GM12878 (cell line): ENCODE measurements at regions not wholly inside any gene's neighbourhood (a gene's known extent, or its start where the extent isn't known, plus 50 kb on each side); places are given as distances from the start of the nearest gene placed in this dataset.

Experiments used
- ATAC-seq: fragments of 200-7000 bp; cut with Tn5 transposase; 3 replicates; pipeline ENCODE4 v1.9.1; 2020; ENCODE audit warnings: mild to moderate bottlenecking, moderate library complexity
- BruUV-seq: library from RNA; stranded (reverse); fragments of 400-500 nt; replicated peaks from 2 replicates; lab custom pipeline; 2021; lab: Mats Ljungman, UMichigan
- CTCF ChIA-PET: fragments of 300-600 bp; sonication (Branson Sonifier 250); formaldehyde crosslinking; extraction: SDS; loops from one replicate; lab custom pipeline; 2021; ENCODE audit warnings: inconsistent platforms; lab: Yijun Ruan, JAX
- POLR2A ChIA-PET: fragments of 350-600 bp; formaldehyde crosslinking; extraction: SDS; loops from one replicate; lab custom pipeline; 2021; ENCODE audit warnings: inconsistent platforms; lab: Charles Lee
- RAD21 ChIA-PET: fragments of 300-600 bp; sonication (Branson Sonifier 250); formaldehyde crosslinking; loops from one replicate; lab custom pipeline; 2023; ENCODE audit warnings: antibody characterized with exemption; ENCODE audit not compliant: unreplicated experiment; lab: Charles Lee
- SMC1A ChIA-PET: fragments of 300-600 bp; sonication (Branson Sonifier 250); formaldehyde crosslinking; loops from one replicate; lab custom pipeline; 2023; ENCODE audit not compliant: unreplicated experiment, uncharacterized antibody; lab: Charles Lee
- DNase-seq: peaks from one replicate; pipeline ENCODE4 v3.0.0-alpha.2; 2011; ENCODE audit warnings: low read depth, low spot score
- FAIRE-seq: peaks from 3 replicates; lab custom pipeline; 2011; peaks lifted over from hg19 to GRCh38; lab: Jason Lieb, UNC
- H2AFZ ChIP-seq: 2 replicates; pipeline ENCODE4 v1.6.0; 2011; ENCODE audit warnings: low read depth, low read length, control low read depth; ENCODE audit not compliant: control insufficient read depth
- H3K27ac ChIP-seq: 2 replicates; pipeline ENCODE4 v1.5.1; 2011; ENCODE audit warnings: control low read depth; ENCODE audit not compliant: control insufficient read depth, insufficient read depth
- H3K27me3 ChIP-seq, 2 experiments: replicated peaks in 1 of 2; 2 replicates each; pipeline versions ENCODE4 v1.6.0 to v1.6.1; 2011; ENCODE audit warnings: low read length in 1 of 2; ENCODE audit not compliant: control insufficient read depth in 2 of 2, insufficient read depth in 2 of 2
- H3K36me3 ChIP-seq, 2 experiments: 2 replicates each; pipeline ENCODE4 v1.5.1; 2011; ENCODE audit warnings: low read length in 1 of 2; ENCODE audit not compliant: control insufficient read depth in 2 of 2, insufficient read depth in 2 of 2
- H3K4me1 ChIP-seq: 2 replicates; pipeline ENCODE4 v1.6.1; 2011; ENCODE audit warnings: mild to moderate bottlenecking, low read length, moderate library complexity, mixed read lengths; ENCODE audit not compliant: control insufficient read depth, insufficient read depth
- H3K4me2 ChIP-seq: 2 replicates; pipeline ENCODE4 v1.6.0; 2011; ENCODE audit warnings: control low read depth; ENCODE audit not compliant: control insufficient read depth, insufficient read depth
- H3K4me3 ChIP-seq: fragments of 200-600 bp; sonication (generic); 2 replicates; pipeline ENCODE4 v1.5.1; 2016
- H3K79me2 ChIP-seq: 2 replicates; pipeline ENCODE4 v1.6.0; 2011; ENCODE audit warnings: low read length; ENCODE audit not compliant: control insufficient read depth, insufficient read depth
- H3K9ac ChIP-seq: 2 replicates; pipeline ENCODE4 v1.8.0; 2011; ENCODE audit warnings: low read length, control low read depth, mixed read lengths; ENCODE audit not compliant: control insufficient read depth, insufficient read depth
- H3K9me3 ChIP-seq: replicated peaks from 3 replicates; pipeline ENCODE4 v1.5.1; 2011; ENCODE audit warnings: mild to moderate bottlenecking, low read length; ENCODE audit not compliant: control insufficient read depth, insufficient read depth
- H4K20me1 ChIP-seq: 2 replicates; pipeline ENCODE4 v1.6.0; 2011; ENCODE audit not compliant: control insufficient read depth, insufficient read depth
- BMI1 ChIP-seq: fragments of 450-650 bp; IDR thresholded peaks from 2 replicates; pipeline ENCODE4 v1.6.1; 2016; ENCODE audit warnings: mild to moderate bottlenecking, moderate library complexity, borderline replicate concordance
- BRCA1 ChIP-seq: IDR thresholded peaks from 2 replicates; pipeline ENCODE4 v1.6.1; 2011; ENCODE audit warnings: low read depth, low read length, improper control_type of control experiment
- CBX3 ChIP-seq: fragments of 200-600 bp; sonication (generic); IDR thresholded peaks from 2 replicates; pipeline ENCODE4 v1.6.1; 2016; ENCODE audit warnings: low read depth, borderline replicate concordance
- EED ChIP-seq: sonication (generic); IDR thresholded peaks from 2 replicates; pipeline ENCODE4 v1.6.1; 2016; ENCODE audit warnings: antibody characterized with exemption, low read depth
- GATAD2B ChIP-seq: fragments of 450-650 bp; conservative IDR thresholded peaks from 2 replicates; pipeline ENCODE4 v1.6.1; 2017; ENCODE audit warnings: low read depth, mild to moderate bottlenecking, moderate library complexity
- HDAC6 ChIP-seq: fragments of 200-600 bp; sonication (generic); IDR thresholded peaks from one replicate; pipeline ENCODE4 v1.8.0; 2017; ENCODE audit warnings: antibody characterized with exemption; ENCODE audit not compliant: unreplicated experiment
- KLF5 ChIP-seq: fragments of 450-650 bp; IDR thresholded peaks from 2 replicates; pipeline ENCODE4 v1.6.1; 2014; ENCODE audit warnings: mild to moderate bottlenecking; ENCODE audit not compliant: partially characterized antibody
- MTA3 ChIP-seq: IDR thresholded peaks from 2 replicates; pipeline ENCODE4 v1.6.1; 2012; ENCODE audit warnings: low read length, inconsistent platforms, borderline replicate concordance
- NFIC ChIP-seq: IDR thresholded peaks from 2 replicates; pipeline ENCODE4 v1.6.1; 2012; ENCODE audit warnings: low read depth, mild to moderate bottlenecking, inconsistent platforms, low read length, moderate library complexity
- PAX5 ChIP-seq: IDR thresholded peaks from 2 replicates; pipeline ENCODE4 v1.6.1; 2011; ENCODE audit warnings: low read depth, low read length, borderline replicate concordance
- POU2F2 ChIP-seq: IDR thresholded peaks from 3 replicates; pipeline ENCODE4 v1.6.1; 2011; ENCODE audit warnings: low read depth, mild to moderate bottlenecking, low read length, borderline replicate concordance
- RELA ChIP-seq: fragments of 450-650 bp; IDR thresholded peaks from 2 replicates; pipeline ENCODE4 v1.8.0; 2014; ENCODE audit warnings: borderline replicate concordance; ENCODE audit not compliant: partially characterized antibody
- SREBF1 ChIP-seq: IDR thresholded peaks from 2 replicates; pipeline ENCODE4 v1.6.1; 2012; ENCODE audit warnings: mild to moderate bottlenecking, low read length
- ZBED1 ChIP-seq: IDR thresholded peaks from 2 replicates; pipeline ENCODE4 v1.6.1; 2016; ENCODE audit warnings: borderline replicate concordance
- ZNF274 ChIP-seq: IDR thresholded peaks from one replicate; pipeline ENCODE4 v1.8.0; 2011; ENCODE audit not compliant: insufficient read length, insufficient read depth
- ZNF622 ChIP-seq: fragments of 450-650 bp; IDR thresholded peaks from 2 replicates; pipeline ENCODE4 v1.6.1; 2017; ENCODE audit warnings: mild to moderate bottlenecking, inconsistent platforms
- ZSCAN29 ChIP-seq: fragments of 450-650 bp; IDR thresholded peaks from 2 replicates; pipeline ENCODE4 v1.6.1; 2017; ENCODE audit warnings: mild to moderate bottlenecking, moderate library complexity
- WGBS: methylation state at CpG from one replicate; pipeline ENCODE4 v1.1.6; 2016; ENCODE audit warnings: low lambda C conversion rate; ENCODE audit not compliant: insufficient replicate concordance, insufficient coverage; ENCODE audit errors: missing lambda C conversion rate; 5-methylcytosine and 5-hydroxymethylcytosine counted together
- in situ Hi-C: fragments of 300-500 bp; cut with MboI; formaldehyde crosslinking; loops from 9 replicates; pipeline ENCODE4 v1.14.3; 2018; ENCODE audit warnings: mixed read lengths
- intact Hi-C: fragments of 100-400 bp; cut with micrococcal nuclease; formaldehyde crosslinking; loops from one replicate; pipeline ENCODE4 v1.14.2; 2022; ENCODE audit not compliant: unreplicated experiment
- TF ChIP-seq, protein P1 (sequence below): IDR thresholded peaks from 2 replicates; pipeline ENCODE4 v1.6.1; 2012; ENCODE audit warnings: improper control_type of control experiment, low read depth, low read length; ENCODE audit not compliant: insufficient replicate concordance
- TF ChIP-seq, protein P2 (sequence below): IDR thresholded peaks from 2 replicates; pipeline ENCODE4 v1.6.1; 2012; ENCODE audit warnings: low read depth, low read length, improper control_type of control experiment
- TF ChIP-seq, protein P3 (sequence below): IDR thresholded peaks from 2 replicates; pipeline ENCODE4 v1.6.1; 2011; ENCODE audit warnings: low read depth, low read length, improper control_type of control experiment, borderline replicate concordance

DNA sequence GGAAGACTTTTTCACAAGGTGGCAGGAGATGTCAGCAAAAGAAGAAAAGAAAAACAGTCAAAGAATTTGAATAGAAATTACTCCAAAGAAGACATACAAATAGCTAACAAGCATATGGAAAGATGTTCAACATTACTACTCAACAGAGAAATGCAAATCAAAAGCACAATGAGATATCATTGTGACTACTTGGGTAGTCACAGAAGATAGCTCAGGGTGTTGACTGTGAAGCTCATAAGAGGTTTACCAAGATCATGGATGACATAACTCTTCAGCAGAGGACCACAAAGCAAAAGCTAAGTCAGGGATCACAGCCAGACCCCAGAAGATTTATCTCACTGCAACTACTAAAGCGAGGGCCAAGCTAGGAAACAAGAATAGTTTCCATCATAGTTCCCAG is 53.0 kb upstream of the TANK start:
- FAIRE-seq (no peak), ATAC-seq (no peak)
- no peaks in the 10 kb centered on the region for H3K79me2 ChIP-seq
- ChIA-PET RAD21 (interaction anchor here (0.9 to 6.5 kb wide), 9 partner anchors 12 to 118 kb away, joined by 3 to 71 read pairs (median 3); no protein-coding TSS in a partner anchor), SMC1A (interaction anchor here (0.6 to 8.8 kb wide), 14 partner anchors 8 to 130 kb away, joined by 3 to 138 read pairs (median 4); no protein-coding TSS in a partner anchor), CTCF (interaction anchor here (1.1 to 8.4 kb wide), 11 partner anchors 10 to 64 kb away, joined by 3 to 68 read pairs (median 4); no protein-coding TSS in a partner anchor), POLR2A (interaction anchor here (0.7 to 10.2 kb wide), 7 partner anchors 10 to 43 kb away, joined by 3 to 65 read pairs (median 7); no protein-coding TSS in a partner anchor)
- intact Hi-C loops: no loop called here
- H3K9me3 ChIP-seq: no peaks in the 10 kb centered on the region
- no peak overlapping the region for H3K4me2 ChIP-seq
- H3K4me3 ChIP-seq: no peak overlapping the region
- H3K36me3 ChIP-seq: no peaks in the 10 kb centered on the region
- in situ Hi-C loops: no loop called here
- H3K27me3 ChIP-seq: no peaks in the 10 kb centered on the region
- H3K4me1 ChIP-seq: peaks cover 19% of the 10 kb centered on the region
- H3K27ac ChIP-seq: no peak overlapping the region
- no peak overlapping the region for H3K9ac ChIP-seq
- TF ChIP-seq ZSCAN29: no peak
- no peak for TF ChIP-seq SREBF1
- TF ChIP-seq HDAC6: no peak
- no peak for TF ChIP-seq ZBED1
- TF ChIP-seq, protein P1, sequence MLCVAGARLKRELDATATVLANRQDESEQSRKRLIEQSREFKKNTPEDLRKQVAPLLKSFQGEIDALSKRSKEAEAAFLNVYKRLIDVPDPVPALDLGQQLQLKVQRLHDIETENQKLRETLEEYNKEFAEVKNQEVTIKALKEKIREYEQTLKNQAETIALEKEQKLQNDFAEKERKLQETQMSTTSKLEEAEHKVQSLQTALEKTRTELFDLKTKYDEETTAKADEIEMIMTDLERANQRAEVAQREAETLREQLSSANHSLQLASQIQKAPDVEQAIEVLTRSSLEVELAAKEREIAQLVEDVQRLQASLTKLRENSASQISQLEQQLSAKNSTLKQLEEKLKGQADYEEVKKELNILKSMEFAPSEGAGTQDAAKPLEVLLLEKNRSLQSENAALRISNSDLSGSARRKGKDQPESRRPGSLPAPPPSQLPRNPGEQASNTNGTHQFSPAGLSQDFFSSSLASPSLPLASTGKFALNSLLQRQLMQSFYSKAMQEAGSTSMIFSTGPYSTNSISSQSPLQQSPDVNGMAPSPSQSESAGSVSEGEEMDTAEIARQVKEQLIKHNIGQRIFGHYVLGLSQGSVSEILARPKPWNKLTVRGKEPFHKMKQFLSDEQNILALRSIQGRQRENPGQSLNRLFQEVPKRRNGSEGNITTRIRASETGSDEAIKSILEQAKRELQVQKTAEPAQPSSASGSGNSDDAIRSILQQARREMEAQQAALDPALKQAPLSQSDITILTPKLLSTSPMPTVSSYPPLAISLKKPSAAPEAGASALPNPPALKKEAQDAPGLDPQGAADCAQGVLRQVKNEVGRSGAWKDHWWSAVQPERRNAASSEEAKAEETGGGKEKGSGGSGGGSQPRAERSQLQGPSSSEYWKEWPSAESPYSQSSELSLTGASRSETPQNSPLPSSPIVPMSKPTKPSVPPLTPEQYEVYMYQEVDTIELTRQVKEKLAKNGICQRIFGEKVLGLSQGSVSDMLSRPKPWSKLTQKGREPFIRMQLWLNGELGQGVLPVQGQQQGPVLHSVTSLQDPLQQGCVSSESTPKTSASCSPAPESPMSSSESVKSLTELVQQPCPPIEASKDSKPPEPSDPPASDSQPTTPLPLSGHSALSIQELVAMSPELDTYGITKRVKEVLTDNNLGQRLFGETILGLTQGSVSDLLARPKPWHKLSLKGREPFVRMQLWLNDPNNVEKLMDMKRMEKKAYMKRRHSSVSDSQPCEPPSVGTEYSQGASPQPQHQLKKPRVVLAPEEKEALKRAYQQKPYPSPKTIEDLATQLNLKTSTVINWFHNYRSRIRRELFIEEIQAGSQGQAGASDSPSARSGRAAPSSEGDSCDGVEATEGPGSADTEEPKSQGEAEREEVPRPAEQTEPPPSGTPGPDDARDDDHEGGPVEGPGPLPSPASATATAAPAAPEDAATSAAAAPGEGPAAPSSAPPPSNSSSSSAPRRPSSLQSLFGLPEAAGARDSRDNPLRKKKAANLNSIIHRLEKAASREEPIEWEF: no peak
- TF ChIP-seq, protein P2, sequence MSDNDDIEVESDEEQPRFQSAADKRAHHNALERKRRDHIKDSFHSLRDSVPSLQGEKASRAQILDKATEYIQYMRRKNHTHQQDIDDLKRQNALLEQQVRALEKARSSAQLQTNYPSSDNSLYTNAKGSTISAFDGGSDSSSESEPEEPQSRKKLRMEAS: no peak
- no peak for TF ChIP-seq ZNF622
- TF ChIP-seq MTA3: no peak
- TF ChIP-seq EED: no peak
- TF ChIP-seq ZNF274: no peak
- no peak for TF ChIP-seq NFIC
- TF ChIP-seq POU2F2: no peak
- TF ChIP-seq GATAD2B: no peak
- no peak for TF ChIP-seq PAX5
- no peak for TF ChIP-seq BMI1
- TF ChIP-seq CBX3: no peak
- no peak for TF ChIP-seq KLF5
- no peak for TF ChIP-seq RELA
- TF ChIP-seq, protein P3, sequence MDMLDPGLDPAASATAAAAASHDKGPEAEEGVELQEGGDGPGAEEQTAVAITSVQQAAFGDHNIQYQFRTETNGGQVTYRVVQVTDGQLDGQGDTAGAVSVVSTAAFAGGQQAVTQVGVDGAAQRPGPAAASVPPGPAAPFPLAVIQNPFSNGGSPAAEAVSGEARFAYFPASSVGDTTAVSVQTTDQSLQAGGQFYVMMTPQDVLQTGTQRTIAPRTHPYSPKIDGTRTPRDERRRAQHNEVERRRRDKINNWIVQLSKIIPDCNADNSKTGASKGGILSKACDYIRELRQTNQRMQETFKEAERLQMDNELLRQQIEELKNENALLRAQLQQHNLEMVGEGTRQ: no peak
- TF ChIP-seq BRCA1: no peak
- TF ChIP-seq, all 136 proteins: peak for 0
- no peaks in the 10 kb centered on the region for H4K20me1 ChIP-seq
- no peak for DNase-seq
- WGBS: 79% methylated on average over 1 of the region's 1 CpG
- H2AFZ ChIP-seq: no peak overlapping the region
- no TSS peak for BruUV-seq
